Left ventricle myocardium superior (tissue), 1 donor: ENCODE measurements at regions not wholly inside any gene's neighbourhood (a gene's known extent, or its start where the extent isn't known, plus 50 kb on each side); places are given as distances from the start of the nearest gene placed in this dataset.

Experiments used
- ATAC-seq: fragments of 200-7000 bp; cut with Tn5 transposase; one replicate; pipeline ENCODE4 v1.9.1; 2020; ENCODE audit warnings: mild to moderate bottlenecking, moderate library complexity
- DNase-seq: peaks from one replicate; pipeline ENCODE4 v3.0.0-alpha.2; 2020
- intact Hi-C: fragments of 100-400 bp; cut with micrococcal nuclease; formaldehyde crosslinking; loops from one replicate; pipeline ENCODE4 v1.11.0; 2022
- donor health status: DM: no; HTN: yes; CAD: no; lungs with severe emphysema.

GRCh38 chr1:13918862-13919261 lies 218.9 kb downstream of the PRDM2 start:
- DNase-seq (no peak), ATAC-seq (no peak)
- intact Hi-C loops = no loop called here

- intact Hi-C loops = no loop called here
- DNase-seq (no peak), ATAC-seq (no peak)
Measured at GRCh38 chr1:13921190-13921589, 221.2 kb downstream of the PRDM2 start.

- intact Hi-C loops = no loop called here
- ATAC-seq = no peak
- no peak for DNase-seq
Measured at GRCh38 chr1:13922466-13923110, 222.6 kb downstream of the PRDM2 start.

- ATAC-seq = no peak
- intact Hi-C loops = no loop called here
- DNase-seq = no peak
Measured at GRCh38 chr1:13926556-13926955, 226.6 kb downstream of the PRDM2 start.

GRCh38 chr1:13927736-13928135 lies 227.7 kb downstream of the PRDM2 start:
- intact Hi-C loops = no loop called here
- no peak for DNase-seq
- no peak for ATAC-seq

- DNase-seq (no peak), ATAC-seq (no peak)
- intact Hi-C loops = no loop called here
Measured at GRCh38 chr1:13929313-13929712, 229.3 kb downstream of the PRDM2 start.

- ATAC-seq (no peak), DNase-seq (no peak)
- intact Hi-C loops = no loop called here
Measured at GRCh38 chr1:13930151-13930550, 230.2 kb downstream of the PRDM2 start.

GRCh38 chr1:13931226-13931625 lies 231.2 kb downstream of the PRDM2 start:
- no peak for ATAC-seq
- DNase-seq = no peak
- intact Hi-C loops = no loop called here

GRCh38 chr1:13935336-13935735 lies 235.3 kb downstream of the PRDM2 start:
- intact Hi-C loops = no loop called here
- no peak for DNase-seq
- no peak for ATAC-seq

- intact Hi-C loops = no loop called here
- ATAC-seq = peak; percentile 72
- DNase-seq = no peak
Measured at GRCh38 chr1:13941315-13941714, 241.3 kb downstream of the PRDM2 start.

GRCh38 chr1:13943055-13943454 lies 243.1 kb downstream of the PRDM2 start:
- DNase-seq (no peak), ATAC-seq (no peak)
- intact Hi-C loops = no loop called here

- DNase-seq (no peak), ATAC-seq (no peak)
- intact Hi-C loops = no loop called here
Measured at GRCh38 chr1:13945856-13946255, 245.9 kb downstream of the PRDM2 start.

GRCh38 chr1:13947658-13948057 lies 247.7 kb downstream of the PRDM2 start:
- intact Hi-C loops = no loop called here
- ATAC-seq (no peak), DNase-seq (no peak)

GRCh38 chr1:13948396-13948795 lies 248.4 kb downstream of the PRDM2 start:
- DNase-seq = no peak
- no peak for ATAC-seq
- intact Hi-C loops = no loop called here

GRCh38 chr1:13948888-13949391 lies 249.0 kb downstream of the PRDM2 start:
- peak; percentile 93 for ATAC-seq
- intact Hi-C loops = no loop called here

GRCh38 chr1:13949546-13949945 lies 249.6 kb downstream of the PRDM2 start:
- DNase-seq = no peak
- intact Hi-C loops = no loop called here
- no peak for ATAC-seq

More at GRCh38 chr1:13948888-13949391, 249.0 kb downstream of the PRDM2 start:
- DNase-seq = peak; percentile 59

GRCh38 chr1:13950637-13951036 lies 250.6 kb downstream of the PRDM2 start:
- DNase-seq (no peak), ATAC-seq (no peak)
- intact Hi-C loops = no loop called here

GRCh38 chr1:13951793-13952751 lies 252.1 kb downstream of the PRDM2 start:
- no peak for DNase-seq
- ATAC-seq = peak; percentile 41
- intact Hi-C loops = no loop called here

GRCh38 chr1:13952985-13953384 lies 253.0 kb downstream of the PRDM2 start:
- no peak for ATAC-seq
- intact Hi-C loops = no loop called here
- no peak for DNase-seq

GRCh38 chr1:13956393-13956792 lies 256.4 kb downstream of the PRDM2 start:
- intact Hi-C loops = no loop called here
- ATAC-seq (no peak), DNase-seq (no peak)
